ENCODE measurements at regions not wholly inside any gene's neighbourhood (a gene's known extent, or its start where the extent isn't known, plus 50 kb on each side); places are given as distances from the start of the nearest gene placed in this dataset.
"Not testable (repeated sequence)": the region's sequence is repeated elsewhere in the genome, so short reads cannot be mapped to it uniquely, and the experiment has no call there.

GRCh38 chr17:63082273-63082861 is 116.3 kb downstream of the TANC2 start:
- WGBS, 2 donors = 96 to 99% methylated on average over 2 of the region's 2 CpGs
- intact Hi-C loops (cut with DNase I; ENCODE audit: low total_unique reads) = no loop called here
- H3K4me3 ChIP-seq (ENCODE audit: low read depth, poor library complexity, severe bottlenecking) = no peak overlapping the region
- DNase-seq (ENCODE audit: low spot score in 2 of 2) = no peak
- TF ChIP-seq CTCF (IDR thresholded peaks at IDR 0.05) (no peak), POLR2A (IDR thresholded peaks at IDR 0.05) (no peak)

GRCh38 chr17:63082952-63083351 is 116.9 kb downstream of the TANC2 start:
- H3K4me3 ChIP-seq (ENCODE audit: low read depth, poor library complexity, severe bottlenecking) = no peak overlapping the region
- no peak for DNase-seq (ENCODE audit: low spot score in 2 of 2)
- 89 to 91% methylated on average over 1 of the region's 1 CpG for WGBS, 2 donors
- TF ChIP-seq CTCF (IDR thresholded peaks at IDR 0.05) = no peak
- no peak for TF ChIP-seq POLR2A (IDR thresholded peaks at IDR 0.05)
- intact Hi-C loops (cut with DNase I; ENCODE audit: low total_unique reads) = no loop called here

GRCh38 chr17:63086483-63087185 is 120.6 kb downstream of the TANC2 start:
- H3K4me3 ChIP-seq (ENCODE audit: low read depth, poor library complexity, severe bottlenecking) = no peak overlapping the region
- no peak for TF ChIP-seq POLR2A (IDR thresholded peaks at IDR 0.05)
- TF ChIP-seq CTCF (IDR thresholded peaks at IDR 0.05) = no peak
- DNase-seq (ENCODE audit: low spot score in 2 of 2) = no peak
- 93 to 99% methylated on average over 9 of the region's 9 CpGs for WGBS, 2 donors
- intact Hi-C loops (cut with DNase I; ENCODE audit: low total_unique reads) = no loop called here

GRCh38 chr17:63090358-63091114 is 124.5 kb downstream of the TANC2 start:
- intact Hi-C loops (cut with DNase I; ENCODE audit: low total_unique reads); H3K4me3 ChIP-seq (ENCODE audit: low read depth, poor library complexity, severe bottlenecking); DNase-seq (ENCODE audit: low spot score in 2 of 2): not testable (repeated sequence)
- 95 to 96% methylated on average over 7 of the region's 7 CpGs for WGBS, 2 donors

- H3K4me3 ChIP-seq (ENCODE audit: low read depth, poor library complexity, severe bottlenecking); intact Hi-C loops (cut with DNase I; ENCODE audit: low total_unique reads); DNase-seq (ENCODE audit: low spot score in 2 of 2): not testable (repeated sequence)
These were observed 125.9 kb downstream of the TANC2 start for GRCh38 chr17:63091909-63092308.

GRCh38 chr17:63094631-63095030 is 128.6 kb downstream of the TANC2 start:
- intact Hi-C loops (cut with DNase I; ENCODE audit: low total_unique reads) = no loop called here
- 95 to 98% methylated on average over 3 of the region's 3 CpGs for WGBS, 2 donors
- TF ChIP-seq CTCF (IDR thresholded peaks at IDR 0.05) = no peak
- TF ChIP-seq POLR2A (IDR thresholded peaks at IDR 0.05) = no peak

More at GRCh38 chr17:63094631-63095030, 128.6 kb downstream of the TANC2 start:
- no peak overlapping the region for H3K4me3 ChIP-seq (ENCODE audit: low read depth, poor library complexity, severe bottlenecking)
- no peak for DNase-seq (ENCODE audit: low spot score in 2 of 2)
